HG03045 (cell line): ENCODE measurements at regions not wholly inside any gene's neighbourhood (a gene's known extent, or its start where the extent isn't known, plus 50 kb on each side); places are given as distances from the start of the nearest gene placed in this dataset.

Experiments used
- ATAC-seq: cut with Tn5 transposase; IDR thresholded peaks from one replicate; pipeline ENCODE4 v1.9.1; 2021; ENCODE audit warnings: mild to moderate bottlenecking, moderate library complexity; ENCODE audit not compliant: unreplicated experiment

GRCh38 chr13:79749566-79749965 is 268.6 kb downstream of the NDFIP2 start:
- ATAC-seq: no peak

- ATAC-seq: no peak
Measured at GRCh38 chr13:79745081-79745480, 264.1 kb downstream of the NDFIP2 start.

GRCh38 chr13:79742923-79743322 is 262.0 kb downstream of the NDFIP2 start:
- ATAC-seq: no peak

- no peak for ATAC-seq
Measured at GRCh38 chr13:79740991-79741390, 260.0 kb downstream of the NDFIP2 start.

- no peak for ATAC-seq
Measured at GRCh38 chr13:79736356-79736755, 255.4 kb downstream of the NDFIP2 start.

GRCh38 chr13:79735228-79735627 is 254.3 kb downstream of the NDFIP2 start:
- ATAC-seq: no peak

- no peak for ATAC-seq
Measured at GRCh38 chr13:79727086-79727485, 246.1 kb downstream of the NDFIP2 start.

- ATAC-seq: no peak
Measured at GRCh38 chr13:79725841-79726240, 244.9 kb downstream of the NDFIP2 start.

GRCh38 chr13:79724348-79725103 is 243.6 kb downstream of the NDFIP2 start:
- ATAC-seq: no peak

- no peak for ATAC-seq
Measured at GRCh38 chr13:79723519-79724024, 242.6 kb downstream of the NDFIP2 start.

GRCh38 chr13:79722885-79723445 is 242.0 kb downstream of the NDFIP2 start:
- no peak for ATAC-seq

GRCh38 chr13:79716191-79716590 is 235.2 kb downstream of the NDFIP2 start:
- no peak for ATAC-seq

GRCh38 chr13:79711631-79712030 is 230.7 kb downstream of the NDFIP2 start:
- ATAC-seq: no peak

- no peak for ATAC-seq
Measured at GRCh38 chr13:79710376-79710775, 229.4 kb downstream of the NDFIP2 start.

- no peak for ATAC-seq
Measured at GRCh38 chr13:79709471-79709870, 228.5 kb downstream of the NDFIP2 start.

GRCh38 chr13:79703772-79704171 is 222.8 kb downstream of the NDFIP2 start:
- ATAC-seq: no peak

GRCh38 chr13:79695754-79696153 is 214.8 kb downstream of the NDFIP2 start:
- ATAC-seq: no peak

GRCh38 chr13:79692846-79693245 is 211.9 kb downstream of the NDFIP2 start:
- ATAC-seq: no peak

GRCh38 chr13:79691826-79692225 is 210.9 kb downstream of the NDFIP2 start:
- ATAC-seq: no peak

- no peak for ATAC-seq
Measured at GRCh38 chr13:79688741-79689140, 207.8 kb downstream of the NDFIP2 start.

- no peak for ATAC-seq
Measured at GRCh38 chr13:79686441-79686840, 205.5 kb downstream of the NDFIP2 start.

- ATAC-seq: no peak
Measured at GRCh38 chr13:79684371-79684770, 203.4 kb downstream of the NDFIP2 start.
